Sigmoid colon (tissue), 6 donors: ENCODE measurements at regions not wholly inside any gene's neighbourhood (a gene's known extent, or its start where the extent isn't known, plus 50 kb on each side); places are given as distances from the start of the nearest gene placed in this dataset.

Experiments
- DNase-seq: peaks from one replicate; pipeline ENCODE4 v3.0.0-alpha.2; 2019
- H3K27ac ChIP-seq, 4 donors: fragments of 200-600 bp; sonication (generic); one replicate each; pipeline ENCODE4 v1.5.1; 2016 to 2019; ENCODE audit warnings: mild to moderate bottlenecking in 1 of 4
- H3K27me3 ChIP-seq, 3 donors: fragments of 200-600 bp; sonication (generic); one replicate each; pipeline ENCODE4 v1.5.1; 2019; ENCODE audit warnings: mild to moderate bottlenecking in 1 of 3
- H3K36me3 ChIP-seq, 4 donors: fragments of 200-600 bp; sonication (generic); one replicate each; pipeline ENCODE4 v1.5.1; 2016 to 2019
- H3K4me1 ChIP-seq, 4 donors: fragments of 200-600 bp; sonication (generic); one replicate each; pipeline ENCODE4 v1.5.1; 2017 to 2019
- H3K4me3 ChIP-seq, 4 donors: fragments of 200-600 bp; sonication (generic); one replicate each; pipeline ENCODE4 v1.5.1; 2017 to 2019; ENCODE audit warnings: mild to moderate bottlenecking in 2 of 4, moderate library complexity in 1 of 4
- H3K9me3 ChIP-seq, 4 donors: fragments of 200-600 bp in 3 of 4; sonication (generic) in 3 of 4; one replicate each; pipeline versions ENCODE4 v1.5.1 to v1.6.1; 2013 to 2019
- CTCF ChIP-seq, 4 experiments: fragments of 450-650 bp in 3 of 4; fragments of 200-600 bp in 1 of 4; IDR thresholded peaks; one replicate each; pipeline ENCODE4 v1.5.1; 2016 to 2019; ENCODE audit warnings: antibody characterized with exemption in 4 of 4, mild to moderate bottlenecking in 3 of 4, moderate library complexity in 2 of 4
- EP300 ChIP-seq, 4 donors: sonication (generic); formaldehyde crosslinking; IDR thresholded peaks; one replicate each; pipeline ENCODE4 v1.6.1; 2017; ENCODE audit warnings: antibody characterized with exemption in 4 of 4
- POLR2A ChIP-seq, 2 donors: fragments of 450-650 bp; IDR thresholded peaks; one replicate each; pipeline ENCODE4 v1.6.1; 2016; ENCODE audit warnings: antibody characterized with exemption in 2 of 2, mild to moderate bottlenecking in 2 of 2, moderate library complexity in 2 of 2
- POLR2AphosphoS5 ChIP-seq, 4 donors: sonication (generic); formaldehyde crosslinking; IDR thresholded peaks; one replicate each; pipeline ENCODE4 v1.6.1; 2017; ENCODE audit warnings: antibody characterized with exemption in 4 of 4
- WGBS, 2 donors: extraction: QIAGEN DNeasy Blood & Tissue Kit; methylation state at CpG; one replicate each; pipeline ENCODE4 v1.1.7; 2013; 5-methylcytosine and 5-hydroxymethylcytosine counted together
- intact Hi-C: fragments of 100-400 bp; cut with DNase I; formaldehyde crosslinking; loops from one replicate; pipeline ENCODE4 v1.15.1; 2023
- donor health status: healthy with polysubstance abuse.
- donor health status: healthy.

- Histone ChIP-seq H3K4me3 (no peak overlapping the region), H3K27me3 (no peaks in the 10 kb centered on the region), H3K36me3 (no peaks in the 10 kb centered on the region), H3K4me1 (no peaks in the 10 kb centered on the region), H3K27ac (no peak overlapping the region), H3K9me3 (no peaks in the 10 kb centered on the region)
- TF ChIP-seq POLR2A (IDR thresholded peaks at IDR 0.05) (no peak), POLR2AphosphoS5 (IDR thresholded peaks at IDR 0.05) (no peak), EP300 (IDR thresholded peaks at IDR 0.05) (no peak), CTCF (IDR thresholded peaks at IDR 0.05) (no peak)
- DNase-seq = no peak
- intact Hi-C loops = no loop called here
- 78 to 79% methylated on average over 13 of the region's 13 CpGs for WGBS, 2 donors
Observed at GRCh38 chr11:133663135-133663985, 131.1 kb upstream of the OPCML start.

- WGBS, 2 donors = 83 to 92% methylated on average over 9 of the region's 9 CpGs
Observed at GRCh38 chr11:133661846-133662245, 129.5 kb upstream of the OPCML start.

GRCh38 chr11:133660202-133660568 is 127.9 kb upstream of the OPCML start:
- Histone ChIP-seq H3K4me1 (no peaks in the 10 kb centered on the region), H3K36me3 (no peaks in the 10 kb centered on the region), H3K27me3 (peaks cover 0 to 4% (median 0%) of the 10 kb centered on the region in 3 donors), H3K4me3 (no peak overlapping the region), H3K27ac (no peak overlapping the region), H3K9me3 (peaks cover 0 to 4% (median 0%) of the 10 kb centered on the region in 4 donors)
- WGBS, 2 donors = 69 to 78% methylated on average over 5 of the region's 5 CpGs
- intact Hi-C loops = no loop called here
- DNase-seq = no peak
- TF ChIP-seq CTCF (IDR thresholded peaks at IDR 0.05) (no peak), POLR2A (IDR thresholded peaks at IDR 0.05) (no peak), EP300 (IDR thresholded peaks at IDR 0.05) (no peak), POLR2AphosphoS5 (IDR thresholded peaks at IDR 0.05) (no peak)

More at GRCh38 chr11:133661846-133662245, 129.5 kb upstream of the OPCML start:
- Histone ChIP-seq H3K9me3 (peaks cover 0 to 1% (median 0%) of the 10 kb centered on the region in 4 donors), H3K27me3 (no peaks in the 10 kb centered on the region), H3K4me3 (no peak overlapping the region), H3K4me1 (no peaks in the 10 kb centered on the region), H3K36me3 (no peaks in the 10 kb centered on the region), H3K27ac (no peak overlapping the region)
- TF ChIP-seq POLR2AphosphoS5 (IDR thresholded peaks at IDR 0.05) (no peak), POLR2A (IDR thresholded peaks at IDR 0.05) (no peak), CTCF (IDR thresholded peaks at IDR 0.05) (no peak), EP300 (IDR thresholded peaks at IDR 0.05) (no peak)
- intact Hi-C loops = no loop called here
- no peak for DNase-seq

- 40 to 49% methylated on average over 8 of the region's 8 CpGs for WGBS, 2 donors
- intact Hi-C loops = no loop called here
- Histone ChIP-seq H3K4me1 (no peaks in the 10 kb centered on the region), H3K9me3 (peaks cover 0 to 4% (median 0%) of the 10 kb centered on the region in 4 donors), H3K4me3 (no peak overlapping the region), H3K27me3 (peaks cover 0 to 8% (median 0%) of the 10 kb centered on the region in 3 donors), H3K27ac (no peak overlapping the region), H3K36me3 (no peaks in the 10 kb centered on the region)
- no peak for TF ChIP-seq POLR2AphosphoS5 (IDR thresholded peaks at IDR 0.05)
- TF ChIP-seq CTCF (IDR thresholded peaks at IDR 0.05) = no peak
- TF ChIP-seq EP300 (IDR thresholded peaks at IDR 0.05) = no peak
- no peak for TF ChIP-seq POLR2A (IDR thresholded peaks at IDR 0.05)
- no peak for DNase-seq
Observed at GRCh38 chr11:133659538-133660201, 127.4 kb upstream of the OPCML start.
